Activated CD8-positive, alpha-beta memory T cell treated with anti-CD3 and anti-CD28 coated beads, Interleukin-2, amount 50 U/mL, for 48 hours (primary cell): ENCODE measurements at regions not wholly inside any gene's neighbourhood (a gene's known extent, or its start where the extent isn't known, plus 50 kb on each side); places are given as distances from the start of the nearest gene placed in this dataset.

Experiments
- DNase-seq: peaks from one replicate; pipeline ENCODE4 v3.0.0-alpha.2; 2020

- DNase-seq = no peak
Measured at GRCh38 chr17:72303787-72304733, 183.2 kb downstream of the SOX9 start.

- no peak for DNase-seq
Measured at GRCh38 chr17:72304859-72305258, 184.0 kb downstream of the SOX9 start.

GRCh38 chr17:72305472-72305871 lies 184.7 kb downstream of the SOX9 start:
- no peak for DNase-seq

GRCh38 chr17:72306037-72306436 lies 185.2 kb downstream of the SOX9 start:
- no peak for DNase-seq

GRCh38 chr17:72307836-72308235 lies 187.0 kb downstream of the SOX9 start:
- DNase-seq = no peak

- no peak for DNase-seq
Measured at GRCh38 chr17:72308744-72309385, 188.0 kb downstream of the SOX9 start.

- DNase-seq = no peak
Measured at GRCh38 chr17:72311004-72311403, 190.2 kb downstream of the SOX9 start.

GRCh38 chr17:72315122-72315913 lies 194.5 kb downstream of the SOX9 start:
- DNase-seq = no peak

GRCh38 chr17:72318131-72318530 lies 197.3 kb downstream of the SOX9 start:
- DNase-seq = no peak

- no peak for DNase-seq
Measured at GRCh38 chr17:72321896-72322295, 201.1 kb downstream of the SOX9 start.

- DNase-seq = no peak
Measured at GRCh38 chr17:72332367-72332766, 211.5 kb downstream of the SOX9 start.

- DNase-seq = no peak
Measured at GRCh38 chr17:72333570-72333969, 212.8 kb downstream of the SOX9 start.

- no peak for DNase-seq
Measured at GRCh38 chr17:72334205-72334604, 213.4 kb downstream of the SOX9 start.

GRCh38 chr17:72336026-72336803 lies 215.4 kb downstream of the SOX9 start:
- DNase-seq = no peak

GRCh38 chr17:72336804-72337070 lies 215.9 kb downstream of the SOX9 start:
- no peak for DNase-seq

GRCh38 chr17:72338304-72338703 lies 217.5 kb downstream of the SOX9 start:
- DNase-seq = no peak

GRCh38 chr17:72338847-72339790 lies 218.3 kb downstream of the SOX9 start:
- DNase-seq = no peak

- no peak for DNase-seq
Measured at GRCh38 chr17:72340836-72341235, 220.0 kb downstream of the SOX9 start.

- DNase-seq = no peak
Measured at GRCh38 chr17:72342061-72342460, 221.2 kb downstream of the SOX9 start.

GRCh38 chr17:72342627-72343527 lies 222.1 kb downstream of the SOX9 start:
- DNase-seq = no peak

GRCh38 chr17:72343911-72344310 lies 223.1 kb downstream of the SOX9 start:
- DNase-seq = no peak
